ENCODE measurements at regions not wholly inside any gene's neighbourhood (a gene's known extent, or its start where the extent isn't known, plus 50 kb on each side); places are given as distances from the start of the nearest gene placed in this dataset.

DNA sequence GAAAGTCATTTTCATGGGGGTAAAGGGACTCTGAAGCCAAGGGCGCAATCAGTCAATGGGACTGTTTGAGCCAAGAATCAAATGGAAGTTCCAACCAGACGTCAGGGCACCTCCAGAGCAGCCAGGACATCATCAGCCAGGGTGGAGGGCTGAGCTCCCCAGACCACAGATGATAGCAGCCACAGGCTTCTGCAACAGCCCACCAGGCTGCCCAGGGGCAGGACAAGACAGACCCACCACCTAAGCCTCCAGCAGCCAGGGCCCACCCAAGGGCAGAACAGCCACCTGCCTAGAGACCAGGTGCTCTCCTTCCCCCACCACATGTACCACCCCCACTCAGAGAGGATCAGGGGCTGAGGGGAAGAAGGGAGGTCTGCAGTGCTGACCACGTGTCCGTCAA, 53.8 kb upstream of the SLC66A3 start:
- Histone ChIP-seq H2AK5ac (ENCODE audit: insufficient read length, low read length) (no peak overlapping the region), H4K8ac (replicated peaks; ENCODE audit: insufficient read length, low read depth, low read length) (no peak overlapping the region), H3K79me1 (ENCODE audit: insufficient read depth, low read depth, low read length, poor library complexity, severe bottlenecking) (no peaks in the 10 kb centered on the region), H2BK120ac (ENCODE audit: low read depth, low read length, poor library complexity, severe bottlenecking) (no peak overlapping the region), H2AFZ (ENCODE audit: low read length) (no peak overlapping the region), H3K23me2 (ENCODE audit: insufficient read length, low read depth, low read length, poor library complexity, severe bottlenecking) (no peaks in the 10 kb centered on the region), H2BK20ac (ENCODE audit: low read depth, low read length, poor library complexity, severe bottlenecking) (no peak overlapping the region), H3K27ac (ENCODE audit: insufficient read length, low read depth, low read length) (no peak overlapping the region), H2BK12ac (ENCODE audit: insufficient read length, low read depth, low read length) (no peak overlapping the region), H3K27me3 (ENCODE audit: insufficient read depth, low read length) (no peaks in the 10 kb centered on the region; the same call in none of the 2 replicates), H3T11ph (ENCODE audit: low read length) (no peak overlapping the region), H3K23ac (ENCODE audit: insufficient read length, low read depth, low read length) (no peak overlapping the region), H3K4me1 (ENCODE audit: insufficient read depth, low read length) (no peaks in the 10 kb centered on the region), H3K18ac (ENCODE audit: insufficient read length, low read depth, low read length) (no peak overlapping the region), H3K4ac (ENCODE audit: low read depth, low read length) (no peak overlapping the region), H2BK15ac (ENCODE audit: low read depth, low read length) (no peak overlapping the region), H3K79me2 (ENCODE audit: insufficient read depth, low read length) (no peaks in the 10 kb centered on the region), H4K91ac (ENCODE audit: insufficient read length, low read depth, low read length) (no peak overlapping the region), H2BK5ac (ENCODE audit: insufficient read length, low read length) (no peak overlapping the region), H3K9ac (ENCODE audit: extremely low read depth, insufficient read length, low read length) (no peak overlapping the region), H3K56ac (ENCODE audit: insufficient read length, low read depth, low read length) (no peak overlapping the region), H3K9me3 (ENCODE audit: control insufficient read depth, low read depth, low read length) (no peaks in the 10 kb centered on the region), H4K20me1 (ENCODE audit: control insufficient read depth, insufficient read depth, insufficient read length) (no peaks in the 10 kb centered on the region), H4K5ac (ENCODE audit: insufficient read length, low read depth, low read length) (no peak overlapping the region), H3K4me2 (ENCODE audit: insufficient read depth, insufficient read length, low read length) (no peak overlapping the region), H3K14ac (ENCODE audit: insufficient read depth, low read length) (no peak overlapping the region)
- WGBS (ENCODE audit: extremely low coverage, insufficient read length, low lambda C conversion rate), result no CpG with 5 or more reads among the region's 4 CpGs
- H3K36me3 Mint-ChIP-seq (ENCODE audit: insufficient read depth in 1 of 3, low read depth in 3 of 3), result no peaks in the 10 kb centered on the region
- peaks cover 6% of the 10 kb centered on the region for H3K27me3 Mint-ChIP-seq (ENCODE audit: low read depth)
- no peak overlapping the region; a peak in 1 of 7 replicates for H3K27ac Mint-ChIP-seq
- H3K9me3 Mint-ChIP-seq, result no peaks in the 10 kb centered on the region; a peak in 1 of 5 replicates
- TF ChIP-seq, protein P1, sequence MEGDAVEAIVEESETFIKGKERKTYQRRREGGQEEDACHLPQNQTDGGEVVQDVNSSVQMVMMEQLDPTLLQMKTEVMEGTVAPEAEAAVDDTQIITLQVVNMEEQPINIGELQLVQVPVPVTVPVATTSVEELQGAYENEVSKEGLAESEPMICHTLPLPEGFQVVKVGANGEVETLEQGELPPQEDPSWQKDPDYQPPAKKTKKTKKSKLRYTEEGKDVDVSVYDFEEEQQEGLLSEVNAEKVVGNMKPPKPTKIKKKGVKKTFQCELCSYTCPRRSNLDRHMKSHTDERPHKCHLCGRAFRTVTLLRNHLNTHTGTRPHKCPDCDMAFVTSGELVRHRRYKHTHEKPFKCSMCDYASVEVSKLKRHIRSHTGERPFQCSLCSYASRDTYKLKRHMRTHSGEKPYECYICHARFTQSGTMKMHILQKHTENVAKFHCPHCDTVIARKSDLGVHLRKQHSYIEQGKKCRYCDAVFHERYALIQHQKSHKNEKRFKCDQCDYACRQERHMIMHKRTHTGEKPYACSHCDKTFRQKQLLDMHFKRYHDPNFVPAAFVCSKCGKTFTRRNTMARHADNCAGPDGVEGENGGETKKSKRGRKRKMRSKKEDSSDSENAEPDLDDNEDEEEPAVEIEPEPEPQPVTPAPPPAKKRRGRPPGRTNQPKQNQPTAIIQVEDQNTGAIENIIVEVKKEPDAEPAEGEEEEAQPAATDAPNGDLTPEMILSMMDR (conservative IDR thresholded peaks at IDR 0.05), result no peak
- no peak for DNase-seq
- peaks cover 0 to 6% of the 10 kb centered on the region in 2 experiments; a peak in 2 of 4 replicates for H3K4me1 Mint-ChIP-seq
- no peak overlapping the region for H3K4me3 Mint-ChIP-seq
